Kidney (tissue), 13 donors: ENCODE measurements at regions not wholly inside any gene's neighbourhood (a gene's known extent, or its start where the extent isn't known, plus 50 kb on each side); places are given as distances from the start of the nearest gene placed in this dataset.

ENCODE experiments used
- DNase-seq, 5 donors: peaks; one replicate each; pipeline ENCODE4 v3.0.0-alpha.2; 2013 to 2020
- FAIRE-seq: peaks from 2 replicates; lab custom pipeline; 2012; peaks lifted over from hg19 to GRCh38; lab: Jason Lieb, UNC
- H3K27ac ChIP-seq, 2 donors: one replicate each; pipeline ENCODE4 v1.7.0; 2013; ENCODE audit warnings: low read depth in 2 of 2, low read length in 2 of 2, inconsistent platforms in 1 of 2
- H3K27me3 ChIP-seq: one replicate; pipeline ENCODE4 v1.7.1; 2013; ENCODE audit warnings: low read length, inconsistent platforms; ENCODE audit not compliant: control insufficient read depth, insufficient read depth
- H3K36me3 ChIP-seq, 3 donors: one replicate each; pipeline versions ENCODE4 v1.7.0 to v1.7.1; 2013; ENCODE audit warnings: low read length in 3 of 3, control low read depth in 1 of 3, inconsistent platforms in 1 of 3; ENCODE audit not compliant: insufficient read depth in 3 of 3, control insufficient read depth in 2 of 3
- H3K4me1 ChIP-seq, 3 donors: one replicate each; pipeline versions ENCODE4 v1.7.0 to v1.7.1; 2013; ENCODE audit warnings: low read length in 3 of 3, inconsistent platforms in 1 of 3, low read depth in 1 of 3; ENCODE audit not compliant: control insufficient read depth in 2 of 3, insufficient read depth in 2 of 3
- H3K4me3 ChIP-seq, 3 donors: one replicate each; pipeline versions ENCODE4 v1.7.0 to v1.8.1; 2013; ENCODE audit warnings: low read length in 3 of 3, control low read depth in 1 of 3, inconsistent platforms in 1 of 3
- H3K9ac ChIP-seq, 3 donors: one replicate each; pipeline versions ENCODE4 v1.7.0 to v1.7.1; 2013; ENCODE audit warnings: low read length in 3 of 3, control low read depth in 1 of 3, inconsistent platforms in 1 of 3
- H3K9me3 ChIP-seq, 3 donors: one replicate each; pipeline versions ENCODE4 v1.7.0 to v1.7.1; 2013; ENCODE audit warnings: low read length in 3 of 3, control low read depth in 1 of 3, inconsistent platforms in 1 of 3; ENCODE audit not compliant: control insufficient read depth in 2 of 3, insufficient read depth in 1 of 3
- intact Hi-C: fragments of 100-400 bp; cut with DNase I; formaldehyde crosslinking; loops from one replicate; pipeline ENCODE4 v1.11.1; 2022
- TF ChIP-seq, protein P1 (sequence below): IDR thresholded peaks from 3 replicates; pipeline ENCODE4 v1.5.1; 2012; ENCODE audit warnings: mild to moderate bottlenecking, moderate library complexity, borderline replicate concordance; ENCODE audit not compliant: insufficient read depth; ENCODE audit errors: extremely low read depth
- donor health status: control.
- donor health status: control.
- donor health status: control.
- donor health status: control.
- donor health status: control.
- donor health status: DM: yes; HTN: yes; CAD: no.
- donor health status: Normal renal cell carcinoma (clear cell type).

GRCh38 chr4:145427991-145428390 is 53.7 kb upstream of the SMAD1 start:
- Histone ChIP-seq H3K4me1 (no peaks in the 10 kb centered on the region), H3K36me3 (no peaks in the 10 kb centered on the region), H3K27me3 (no peaks in the 10 kb centered on the region), H3K4me3 (no peak overlapping the region), H3K9me3 (peaks cover 0 to 5% (median 0%) of the 10 kb centered on the region in 3 donors), H3K9ac (no peak overlapping the region), H3K27ac (no peak overlapping the region)
- no peak for FAIRE-seq
- TF ChIP-seq, protein P1, sequence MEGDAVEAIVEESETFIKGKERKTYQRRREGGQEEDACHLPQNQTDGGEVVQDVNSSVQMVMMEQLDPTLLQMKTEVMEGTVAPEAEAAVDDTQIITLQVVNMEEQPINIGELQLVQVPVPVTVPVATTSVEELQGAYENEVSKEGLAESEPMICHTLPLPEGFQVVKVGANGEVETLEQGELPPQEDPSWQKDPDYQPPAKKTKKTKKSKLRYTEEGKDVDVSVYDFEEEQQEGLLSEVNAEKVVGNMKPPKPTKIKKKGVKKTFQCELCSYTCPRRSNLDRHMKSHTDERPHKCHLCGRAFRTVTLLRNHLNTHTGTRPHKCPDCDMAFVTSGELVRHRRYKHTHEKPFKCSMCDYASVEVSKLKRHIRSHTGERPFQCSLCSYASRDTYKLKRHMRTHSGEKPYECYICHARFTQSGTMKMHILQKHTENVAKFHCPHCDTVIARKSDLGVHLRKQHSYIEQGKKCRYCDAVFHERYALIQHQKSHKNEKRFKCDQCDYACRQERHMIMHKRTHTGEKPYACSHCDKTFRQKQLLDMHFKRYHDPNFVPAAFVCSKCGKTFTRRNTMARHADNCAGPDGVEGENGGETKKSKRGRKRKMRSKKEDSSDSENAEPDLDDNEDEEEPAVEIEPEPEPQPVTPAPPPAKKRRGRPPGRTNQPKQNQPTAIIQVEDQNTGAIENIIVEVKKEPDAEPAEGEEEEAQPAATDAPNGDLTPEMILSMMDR: no peak
- intact Hi-C loops: no loop called here
- DNase-seq: no peak

DNA sequence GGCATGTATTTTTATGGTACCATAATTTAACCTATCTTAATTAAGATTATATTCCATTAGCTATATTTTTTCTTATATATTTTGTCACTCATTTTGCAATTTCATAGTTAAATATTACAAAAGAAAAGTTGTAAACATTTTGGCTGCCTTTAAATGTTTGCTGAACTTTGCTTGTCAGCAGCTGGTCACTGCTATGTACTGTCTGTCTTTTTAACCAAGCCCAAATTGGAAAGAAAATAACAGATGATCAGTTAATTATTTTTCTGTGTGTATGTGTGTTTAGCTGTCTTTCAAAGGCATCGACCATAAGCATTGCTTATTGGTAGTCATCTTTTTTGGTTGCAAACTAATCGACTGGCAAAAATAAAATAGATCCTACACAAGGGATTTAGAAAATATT is 54.4 kb upstream of the SMAD1 start:
- Histone ChIP-seq H3K27me3 (no peaks in the 10 kb centered on the region), H3K4me3 (no peak overlapping the region), H3K36me3 (no peaks in the 10 kb centered on the region), H3K27ac (no peak overlapping the region), H3K4me1 (no peaks in the 10 kb centered on the region), H3K9ac (no peak overlapping the region), H3K9me3 (peaks cover 0 to 5% (median 0%) of the 10 kb centered on the region in 3 donors)
- intact Hi-C loops: no loop called here
- TF ChIP-seq, protein P1: no peak
- FAIRE-seq (no peak), DNase-seq (no peak)

GRCh38 chr4:145423017-145423708 is 58.5 kb upstream of the SMAD1 start:
- DNase-seq: no peak
- Histone ChIP-seq H3K27ac (no peak overlapping the region), H3K36me3 (no peaks in the 10 kb centered on the region), H3K4me3 (no peak overlapping the region), H3K9ac (no peak overlapping the region), H3K27me3 (no peaks in the 10 kb centered on the region), H3K9me3 (peaks cover 0 to 5% (median 0%) of the 10 kb centered on the region in 3 donors), H3K4me1 (no peaks in the 10 kb centered on the region)
- no peak for FAIRE-seq
- TF ChIP-seq, protein P1: no peak
- intact Hi-C loops: no loop called here
